HG02642 (cell line): ENCODE measurements at regions not wholly inside any gene's neighbourhood (a gene's known extent, or its start where the extent isn't known, plus 50 kb on each side); places are given as distances from the start of the nearest gene placed in this dataset.

Experiments used
- ATAC-seq: cut with Tn5 transposase; IDR thresholded peaks from one replicate; pipeline ENCODE4 v1.9.1; 2021; ENCODE audit warnings: mild to moderate bottlenecking; ENCODE audit not compliant: unreplicated experiment, poor library complexity

DNA sequence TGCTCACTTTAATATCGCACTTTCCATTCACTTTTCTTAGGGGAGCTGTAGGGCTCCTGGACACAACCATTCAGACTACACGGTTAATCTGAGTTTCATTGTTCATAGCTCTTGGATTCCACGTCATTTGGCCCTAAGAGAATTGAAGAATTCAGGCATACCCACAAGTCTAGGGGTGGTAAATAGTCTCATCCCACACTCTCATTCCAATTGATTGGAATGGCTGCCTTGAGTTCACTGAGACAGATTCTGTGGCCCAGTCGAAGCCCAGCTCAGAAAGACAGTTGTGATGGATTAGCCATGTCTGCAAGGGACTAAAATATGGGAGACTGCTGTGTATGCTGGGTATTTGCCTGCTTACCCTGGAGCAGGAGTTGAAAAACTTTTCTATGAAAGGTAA, 124.6 kb downstream of the TFCP2L1 start:
- no peak for ATAC-seq

DNA sequence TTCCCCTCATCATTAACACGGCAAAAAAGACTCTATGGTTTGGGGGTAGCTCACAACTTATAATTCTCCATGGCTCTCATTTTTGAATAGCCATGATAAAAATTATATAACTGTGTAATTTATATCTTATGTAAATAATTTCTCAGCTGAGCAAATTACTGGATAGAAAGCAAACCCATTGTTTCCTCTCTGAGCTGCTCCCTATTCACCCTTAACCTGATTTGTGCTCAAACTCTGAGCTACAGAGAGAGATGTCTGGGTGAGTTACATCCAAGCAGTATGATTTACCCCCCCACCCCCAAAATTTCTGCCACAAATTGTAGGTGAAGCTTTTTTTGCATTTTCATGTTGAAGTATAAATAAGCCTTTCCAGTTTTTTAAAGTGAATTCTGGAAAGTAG, 123.7 kb downstream of the TFCP2L1 start:
- ATAC-seq, result no peak

DNA sequence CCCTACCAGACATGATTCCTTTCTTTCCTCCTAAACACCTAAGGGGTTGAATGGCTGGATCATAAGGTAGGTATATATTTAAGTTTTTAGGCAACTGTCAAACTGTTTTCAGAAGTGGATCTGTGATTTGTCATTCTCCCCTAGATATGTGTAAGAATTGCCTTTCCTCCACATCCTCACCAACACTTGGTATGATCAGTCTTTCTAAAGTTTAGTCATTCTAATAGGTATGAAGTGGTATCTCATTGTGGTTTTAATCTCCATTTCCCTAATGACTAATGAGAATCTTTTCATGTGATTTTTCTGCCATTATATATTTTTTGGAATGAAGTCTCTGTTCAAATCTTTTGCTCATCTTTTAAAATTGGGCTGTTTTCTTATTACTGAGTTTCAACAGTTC, 122.1 kb downstream of the TFCP2L1 start:
- ATAC-seq, result no peak

DNA sequence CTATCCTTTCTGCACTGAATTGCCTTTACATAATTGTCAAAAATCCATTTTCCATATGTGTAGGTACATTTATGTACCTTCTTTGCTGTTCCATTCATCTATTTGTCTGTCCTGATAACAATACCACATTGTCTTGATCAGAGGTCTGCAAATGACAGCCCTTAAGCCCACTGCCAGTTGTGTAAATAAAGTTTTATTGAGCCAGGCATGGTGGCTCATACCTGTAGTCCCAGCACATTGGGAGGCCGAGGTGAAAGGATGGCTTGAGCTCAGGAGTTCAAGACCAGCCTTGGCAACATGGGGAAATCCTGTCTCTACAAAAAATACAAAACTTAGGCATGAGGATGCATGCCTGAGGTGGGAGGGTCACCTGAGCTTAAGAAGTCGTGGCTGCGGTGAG, 121.0 kb downstream of the TFCP2L1 start:
- no peak for ATAC-seq

DNA sequence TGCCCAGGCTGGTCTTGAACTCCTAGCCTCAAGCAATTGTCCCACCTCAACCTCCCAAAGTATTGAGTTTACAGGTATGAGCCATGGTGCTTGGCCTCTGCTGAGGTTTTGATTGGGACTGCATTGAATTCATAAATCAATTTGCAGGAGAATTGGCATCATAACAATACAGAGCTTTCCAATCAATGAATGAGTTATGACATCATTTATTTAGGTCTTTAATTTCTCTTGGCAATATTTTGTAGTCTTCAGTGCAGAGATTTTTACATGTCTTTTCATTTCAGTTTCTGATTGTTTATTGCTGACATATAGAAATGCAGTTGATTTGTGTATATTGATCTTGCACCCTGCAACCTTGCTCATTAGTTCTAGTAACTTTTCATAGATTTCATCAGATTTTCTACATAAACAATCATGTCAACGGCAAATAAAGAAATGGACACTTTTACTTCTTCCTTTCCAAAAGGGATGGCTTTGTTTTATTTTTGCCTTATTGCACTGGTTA, 119.9 kb downstream of the TFCP2L1 start:
- ATAC-seq, result no peak
